ENCODE measurements at regions not wholly inside any gene's neighbourhood (a gene's known extent, or its start where the extent isn't known, plus 50 kb on each side); places are given as distances from the start of the nearest gene placed in this dataset.

DNA sequence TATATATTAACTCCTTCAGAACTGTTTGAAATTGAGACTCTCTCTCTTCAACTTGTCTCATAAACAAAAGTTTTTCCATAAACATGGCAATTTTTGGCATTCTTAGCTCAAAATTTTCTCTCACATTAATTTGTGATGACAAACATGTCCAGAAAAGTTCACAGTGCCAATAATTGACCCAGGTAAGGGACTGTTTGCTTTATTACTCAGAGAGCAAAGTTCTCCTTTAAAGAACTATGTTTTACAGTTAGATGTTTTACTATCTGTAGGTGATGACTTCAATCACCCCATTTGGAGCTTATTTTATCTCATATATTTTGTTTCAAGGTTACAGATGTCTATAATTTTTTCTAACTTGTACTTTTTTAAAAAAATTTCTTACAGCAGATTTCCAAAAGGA is 855.6 kb downstream of the SLC16A7 start:
- TF ChIP-seq, protein P1, sequence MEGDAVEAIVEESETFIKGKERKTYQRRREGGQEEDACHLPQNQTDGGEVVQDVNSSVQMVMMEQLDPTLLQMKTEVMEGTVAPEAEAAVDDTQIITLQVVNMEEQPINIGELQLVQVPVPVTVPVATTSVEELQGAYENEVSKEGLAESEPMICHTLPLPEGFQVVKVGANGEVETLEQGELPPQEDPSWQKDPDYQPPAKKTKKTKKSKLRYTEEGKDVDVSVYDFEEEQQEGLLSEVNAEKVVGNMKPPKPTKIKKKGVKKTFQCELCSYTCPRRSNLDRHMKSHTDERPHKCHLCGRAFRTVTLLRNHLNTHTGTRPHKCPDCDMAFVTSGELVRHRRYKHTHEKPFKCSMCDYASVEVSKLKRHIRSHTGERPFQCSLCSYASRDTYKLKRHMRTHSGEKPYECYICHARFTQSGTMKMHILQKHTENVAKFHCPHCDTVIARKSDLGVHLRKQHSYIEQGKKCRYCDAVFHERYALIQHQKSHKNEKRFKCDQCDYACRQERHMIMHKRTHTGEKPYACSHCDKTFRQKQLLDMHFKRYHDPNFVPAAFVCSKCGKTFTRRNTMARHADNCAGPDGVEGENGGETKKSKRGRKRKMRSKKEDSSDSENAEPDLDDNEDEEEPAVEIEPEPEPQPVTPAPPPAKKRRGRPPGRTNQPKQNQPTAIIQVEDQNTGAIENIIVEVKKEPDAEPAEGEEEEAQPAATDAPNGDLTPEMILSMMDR (conservative IDR thresholded peaks at IDR 0.05 in 1 of 2, IDR thresholded peaks at IDR 0.05 in 1 of 2; ENCODE audit: low read depth in 1 of 2, low read length in 2 of 2): no peak
- TF ChIP-seq EZH2 (IDR thresholded peaks at IDR 0.05; ENCODE audit: low read length, missing control alignments): no peak

Measured in fibroblast of lung (primary cell).